Lung (tissue), 11 donors: ENCODE measurements at regions not wholly inside any gene's neighbourhood (a gene's known extent, or its start where the extent isn't known, plus 50 kb on each side); places are given as distances from the start of the nearest gene placed in this dataset.

Source experiments
- ATAC-seq: fragments of 200-7000 bp; cut with Tn5 transposase; one replicate; pipeline ENCODE4 v1.9.1; 2020; ENCODE audit warnings: moderate number of reproducible peaks; ENCODE audit not compliant: insufficient read depth, low FRiP score
- DNase-seq, 3 donors: peaks; one replicate each; pipeline ENCODE4 v3.0.0-alpha.2; 2013 to 2017
- H3K27ac ChIP-seq, 2 donors: one replicate each; pipeline ENCODE4 v1.5.1; 2013; ENCODE audit warnings: mild to moderate bottlenecking in 2 of 2, moderate library complexity in 2 of 2, control low read depth in 1 of 2, inconsistent platforms in 1 of 2, low read depth in 1 of 2, low read length in 1 of 2
- H3K27me3 ChIP-seq, 3 donors: one replicate each; pipeline ENCODE4 v1.5.1; 2013; ENCODE audit warnings: low read length in 2 of 3; ENCODE audit not compliant: control insufficient read depth in 3 of 3, insufficient read depth in 3 of 3
- H3K36me3 ChIP-seq, 4 donors: one replicate each; pipeline ENCODE4 v1.5.1; 2013; ENCODE audit warnings: low read length in 4 of 4, mild to moderate bottlenecking in 1 of 4, moderate library complexity in 1 of 4; ENCODE audit not compliant: control insufficient read depth in 4 of 4, insufficient read depth in 4 of 4
- H3K4me1 ChIP-seq, 5 donors: one replicate each; pipeline ENCODE4 v1.5.1; 2013; ENCODE audit warnings: low read length in 5 of 5, mild to moderate bottlenecking in 2 of 5, moderate library complexity in 1 of 5; ENCODE audit not compliant: control insufficient read depth in 5 of 5, insufficient read depth in 5 of 5
- H3K4me3 ChIP-seq: one replicate; pipeline ENCODE4 v1.5.1; 2013; ENCODE audit warnings: mild to moderate bottlenecking, control low read depth, moderate library complexity
- H3K9ac ChIP-seq, 2 donors: one replicate each; pipeline ENCODE4 v1.5.1; 2013; ENCODE audit warnings: low read length in 2 of 2, control low read depth in 1 of 2; ENCODE audit not compliant: insufficient read depth in 1 of 2
- H3K9me3 ChIP-seq, 4 donors: one replicate each; pipeline ENCODE4 v1.5.1; 2013; ENCODE audit warnings: low read length in 3 of 4, mild to moderate bottlenecking in 1 of 4, moderate library complexity in 1 of 4; ENCODE audit not compliant: control insufficient read depth in 4 of 4, insufficient read depth in 3 of 4
- WGBS, 2 donors: extraction: QIAGEN DNeasy Blood & Tissue Kit; methylation state at CpG; one replicate each; pipeline ENCODE4 v1.1.7; 2013; 5-methylcytosine and 5-hydroxymethylcytosine counted together
- TF ChIP-seq, protein P1 (sequence below): IDR thresholded peaks from 2 replicates; pipeline ENCODE4 v1.5.1; 2012; ENCODE audit warnings: mild to moderate bottlenecking; ENCODE audit errors: control extremely low read depth, extremely low read depth
- donor health status: control.
- donor health status: control.
- donor health status: Bipolar disorder and iron deficiency.
- donor health status: healthy.
- donor health status: DM: yes; HTN: yes; CAD: no.

DNA sequence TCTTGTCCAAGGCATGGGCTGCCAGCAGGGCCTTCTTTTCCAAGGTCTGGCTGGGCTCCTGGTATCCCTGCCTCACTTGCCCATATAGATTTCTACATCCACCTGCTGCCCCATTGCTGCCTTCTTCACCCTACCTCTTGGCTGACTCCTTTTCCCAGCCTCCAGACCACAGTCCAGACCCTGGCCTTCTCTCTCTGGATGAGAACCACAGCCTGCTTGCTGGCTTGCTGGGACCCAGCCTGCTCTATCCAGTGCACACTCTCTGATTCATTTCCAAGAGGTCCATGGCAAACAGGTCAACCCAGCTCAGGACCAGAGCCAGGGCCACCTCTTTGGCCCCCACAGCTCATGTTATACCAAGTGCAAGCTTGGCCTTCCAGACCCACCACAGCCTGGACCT lies 169.4 kb upstream of the BDNF start:
- Histone ChIP-seq H3K9me3 (peaks cover 0 to 7% (median 3%) of the 10 kb centered on the region in 4 donors), H3K9ac (no peak overlapping the region), H3K4me1 (no peaks in the 10 kb centered on the region), H3K27me3 (peaks cover 0 to 12% (median 5%) of the 10 kb centered on the region in 3 donors), H3K27ac (no peak overlapping the region), H3K36me3 (no peaks in the 10 kb centered on the region), H3K4me3 (no peak overlapping the region)
- DNase-seq (no peak), ATAC-seq (no peak)
- TF ChIP-seq, protein P1, sequence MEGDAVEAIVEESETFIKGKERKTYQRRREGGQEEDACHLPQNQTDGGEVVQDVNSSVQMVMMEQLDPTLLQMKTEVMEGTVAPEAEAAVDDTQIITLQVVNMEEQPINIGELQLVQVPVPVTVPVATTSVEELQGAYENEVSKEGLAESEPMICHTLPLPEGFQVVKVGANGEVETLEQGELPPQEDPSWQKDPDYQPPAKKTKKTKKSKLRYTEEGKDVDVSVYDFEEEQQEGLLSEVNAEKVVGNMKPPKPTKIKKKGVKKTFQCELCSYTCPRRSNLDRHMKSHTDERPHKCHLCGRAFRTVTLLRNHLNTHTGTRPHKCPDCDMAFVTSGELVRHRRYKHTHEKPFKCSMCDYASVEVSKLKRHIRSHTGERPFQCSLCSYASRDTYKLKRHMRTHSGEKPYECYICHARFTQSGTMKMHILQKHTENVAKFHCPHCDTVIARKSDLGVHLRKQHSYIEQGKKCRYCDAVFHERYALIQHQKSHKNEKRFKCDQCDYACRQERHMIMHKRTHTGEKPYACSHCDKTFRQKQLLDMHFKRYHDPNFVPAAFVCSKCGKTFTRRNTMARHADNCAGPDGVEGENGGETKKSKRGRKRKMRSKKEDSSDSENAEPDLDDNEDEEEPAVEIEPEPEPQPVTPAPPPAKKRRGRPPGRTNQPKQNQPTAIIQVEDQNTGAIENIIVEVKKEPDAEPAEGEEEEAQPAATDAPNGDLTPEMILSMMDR = no peak

DNA sequence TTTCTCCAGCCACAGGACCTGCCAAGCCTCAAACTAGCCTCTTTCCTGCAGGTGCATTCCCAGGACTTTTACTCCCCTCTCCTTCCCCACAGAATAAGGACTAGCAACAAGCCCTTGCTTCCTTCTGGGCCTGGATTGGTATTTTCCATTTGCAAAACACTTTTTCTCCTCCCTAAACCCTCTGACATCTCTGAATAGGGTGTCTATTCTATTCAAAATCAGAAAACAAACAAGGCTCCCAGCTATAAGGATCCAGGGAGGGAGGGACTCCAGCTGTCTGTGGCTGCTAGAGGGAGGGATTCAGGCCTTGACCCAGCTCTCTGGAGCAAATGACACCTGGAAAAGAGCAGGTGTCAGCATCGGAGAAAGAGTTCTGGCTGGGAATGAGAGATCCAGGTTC lies 168.5 kb upstream of the BDNF start:
- Histone ChIP-seq H3K27ac (no peak overlapping the region), H3K27me3 (peaks cover 0 to 12% (median 10%) of the 10 kb centered on the region in 3 donors), H3K4me3 (no peak overlapping the region), H3K4me1 (no peaks in the 10 kb centered on the region), H3K36me3 (no peaks in the 10 kb centered on the region), H3K9me3 (peaks cover 0 to 5% (median 2%) of the 10 kb centered on the region in 4 donors), H3K9ac (no peak overlapping the region)
- DNase-seq (no peak), ATAC-seq (no peak)
- WGBS, 2 donors = 88 to 94% methylated on average over 1 of the region's 1 CpG
- TF ChIP-seq, protein P1 = no peak

DNA sequence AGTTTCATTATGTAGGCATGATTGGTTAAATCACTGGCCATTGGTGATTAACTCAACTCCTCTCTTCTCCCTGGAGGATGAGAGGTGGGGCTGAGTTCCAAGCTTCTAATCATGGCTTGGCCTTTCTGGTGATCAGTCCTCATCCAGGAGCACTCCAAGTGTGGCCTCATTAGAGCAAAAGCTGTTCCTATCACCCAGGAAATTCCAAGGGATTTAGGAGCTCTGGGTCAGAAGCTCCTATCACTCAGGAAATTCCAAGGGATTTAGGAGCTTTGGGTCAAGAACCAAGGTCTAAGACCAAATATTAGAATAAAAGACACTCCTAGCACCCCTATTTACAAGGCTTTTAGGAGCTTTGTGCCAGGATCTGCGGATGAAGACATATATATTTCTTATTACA lies 168.0 kb upstream of the BDNF start:
- Histone ChIP-seq H3K9me3 (peaks cover 0 to 5% (median 2%) of the 10 kb centered on the region in 4 donors), H3K4me3 (no peak overlapping the region), H3K9ac (no peak overlapping the region), H3K4me1 (no peaks in the 10 kb centered on the region), H3K27me3 (peaks cover 0 to 10% (median 10%) of the 10 kb centered on the region in 3 donors), H3K36me3 (no peaks in the 10 kb centered on the region), H3K27ac (no peak overlapping the region)
- no peak for ATAC-seq
- TF ChIP-seq, protein P1 = no peak
- 93 to 97% methylated on average over 1 of the region's 1 CpG for WGBS, 2 donors
- DNase-seq = no peak

DNA sequence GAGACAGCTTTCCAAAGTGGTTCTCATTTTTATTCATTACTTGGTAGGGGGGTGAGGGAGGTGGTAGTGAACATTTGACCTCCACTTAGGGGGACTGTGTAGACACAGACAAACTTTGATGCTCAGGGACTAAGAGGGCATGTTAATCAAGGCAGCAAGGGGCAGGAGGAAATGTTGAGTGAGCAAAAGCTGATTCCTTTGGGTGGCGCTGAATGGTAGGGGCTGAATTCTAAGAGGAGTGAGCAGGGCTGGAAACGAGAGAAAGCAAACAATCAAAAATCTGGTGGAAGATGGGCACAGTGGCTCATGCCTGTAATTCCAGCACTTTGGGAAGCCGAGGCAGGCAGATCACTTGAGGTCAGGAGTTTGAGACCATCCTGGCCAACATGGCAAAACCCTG lies 164.8 kb upstream of the BDNF start:
- 80 to 87% methylated on average over 3 of the region's 3 CpGs for WGBS, 2 donors
- ATAC-seq = no peak
- no peaks in the 10 kb centered on the region for H3K36me3 ChIP-seq
- peaks cover 0 to 14% (median 10%) of the 10 kb centered on the region in 3 donors for H3K27me3 ChIP-seq
- H3K9ac ChIP-seq = no peak overlapping the region
- no peak overlapping the region for H3K27ac ChIP-seq
- no peaks in the 10 kb centered on the region for H3K9me3 ChIP-seq
- DNase-seq = no peak
- TF ChIP-seq, protein P1 = no peak
- H3K4me3 ChIP-seq = no peak overlapping the region
- H3K4me1 ChIP-seq = no peaks in the 10 kb centered on the region
